GM18951 (cell line): ENCODE measurements at regions not wholly inside any gene's neighbourhood (a gene's known extent, or its start where the extent isn't known, plus 50 kb on each side); places are given as distances from the start of the nearest gene placed in this dataset.

ENCODE experiments used
- POLR2A ChIP-seq: IDR thresholded peaks from 4 replicates; pipeline ENCODE4 v1.6.1; 2011; ENCODE audit warnings: mild to moderate bottlenecking; ENCODE audit not compliant: insufficient read length, insufficient read depth; ENCODE audit errors: extremely low read depth
- in situ Hi-C: fragments of 300-500 bp; cut with MboI; formaldehyde crosslinking; loops from one replicate; pipeline ENCODE4 v1.12.0; 2022; ENCODE audit warnings: low sequenced_read_pairs, mixed read lengths, inconsistent platforms; ENCODE audit not compliant: unreplicated experiment

- in situ Hi-C loops: no loop called here
Measured at GRCh38 chr6:132952986-132953385, 138.6 kb downstream of the RPS12 start.

DNA sequence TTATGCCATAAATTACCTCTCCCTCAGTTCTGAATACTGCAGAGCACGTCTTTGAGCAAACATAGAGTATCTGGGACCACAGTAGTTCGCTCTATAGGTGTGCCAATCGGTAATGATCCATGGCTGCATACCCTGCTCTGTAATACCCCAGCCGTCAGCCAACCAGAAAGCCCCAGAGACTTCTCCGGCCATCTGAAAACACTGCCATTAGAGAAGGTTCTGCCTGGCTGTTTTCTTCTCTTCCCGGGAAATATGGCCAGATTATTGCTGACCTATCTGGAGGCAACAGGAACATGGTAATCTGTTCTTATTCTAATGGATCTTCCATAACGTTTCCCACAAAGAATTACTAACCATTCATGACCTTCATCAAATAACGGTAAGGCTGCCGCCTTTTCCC lies 139.9 kb downstream of the RPS12 start:
- in situ Hi-C loops: no loop called here
- TF ChIP-seq POLR2A: no peak

More at GRCh38 chr6:132952986-132953385, 138.6 kb downstream of the RPS12 start:
- TF ChIP-seq POLR2A: no peak

GRCh38 chr6:132954936-132955335 lies 140.6 kb downstream of the RPS12 start:
- in situ Hi-C loops: no loop called here
- no peak for TF ChIP-seq POLR2A

DNA sequence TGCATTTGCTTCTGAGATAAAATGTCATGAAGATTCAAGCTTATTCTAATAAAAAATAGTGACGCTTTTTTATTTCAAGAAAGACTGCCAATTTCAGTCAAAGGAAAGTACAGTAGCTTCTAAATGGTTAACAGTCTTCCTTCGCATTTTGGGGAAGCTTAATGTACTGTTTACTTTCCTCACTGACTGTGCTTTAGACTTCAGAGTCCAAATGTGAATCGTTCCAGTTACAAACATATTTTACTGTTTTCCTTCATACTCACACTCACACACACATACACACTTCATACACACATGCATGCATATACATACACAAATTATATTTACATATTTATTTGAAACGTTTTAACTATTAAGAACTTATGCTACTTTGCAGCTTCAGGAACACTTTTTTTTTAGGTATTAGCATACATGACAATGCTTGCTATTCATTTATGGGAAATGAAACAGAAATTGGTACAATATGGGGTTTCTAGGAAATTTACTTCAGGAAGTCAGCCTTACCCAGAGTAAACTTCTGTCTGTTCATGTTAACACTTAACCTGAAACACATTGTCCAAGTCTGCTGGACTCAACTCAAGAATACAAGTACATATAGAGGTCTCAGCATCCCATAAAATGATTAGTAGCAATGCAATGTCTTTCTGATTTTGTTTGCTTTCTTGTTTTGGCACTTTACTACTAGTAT lies 145.4 kb downstream of the RPS12 start:
- in situ Hi-C loops: no loop called here
- no peak for TF ChIP-seq POLR2A

DNA sequence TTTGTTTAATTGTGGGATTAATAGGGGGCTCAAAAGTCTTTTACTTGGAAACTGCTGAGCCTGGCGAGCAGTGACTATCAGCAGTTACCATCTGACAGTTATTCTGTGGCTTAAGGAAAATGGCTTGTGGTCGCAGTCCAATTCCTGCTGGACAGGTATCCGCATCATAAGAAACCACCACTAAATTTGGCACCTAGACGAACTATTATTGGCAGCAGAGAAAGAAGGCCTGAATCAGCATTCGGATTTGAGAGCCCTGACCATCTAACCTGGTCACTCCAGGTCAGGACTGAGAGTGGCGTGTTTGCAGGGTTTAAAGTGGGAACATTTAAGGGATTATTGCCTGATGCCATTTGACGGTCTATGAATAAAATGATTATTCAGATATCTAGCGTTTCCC lies 146.4 kb downstream of the RPS12 start:
- in situ Hi-C loops: no loop called here
- TF ChIP-seq POLR2A: no peak

DNA sequence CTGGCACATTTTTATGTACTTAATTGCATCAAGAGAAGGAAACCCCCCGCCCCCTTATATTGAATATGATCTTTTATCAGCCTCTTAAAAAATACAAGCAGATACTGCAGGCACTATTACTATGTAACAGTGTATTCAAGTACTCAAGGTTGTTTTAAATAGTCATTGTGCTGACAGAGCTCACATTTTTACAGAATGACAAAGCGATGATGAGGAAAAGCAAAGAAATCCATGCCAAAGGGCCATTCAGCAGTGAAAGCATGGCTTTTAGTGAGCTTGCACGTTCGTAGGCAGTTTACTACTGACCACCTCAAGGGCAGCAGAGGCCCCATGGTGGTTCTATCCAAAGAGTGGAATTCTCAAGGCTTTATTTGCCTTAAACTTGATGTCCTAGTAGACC lies 146.8 kb downstream of the RPS12 start:
- TF ChIP-seq POLR2A: no peak
- in situ Hi-C loops: no loop called here

DNA sequence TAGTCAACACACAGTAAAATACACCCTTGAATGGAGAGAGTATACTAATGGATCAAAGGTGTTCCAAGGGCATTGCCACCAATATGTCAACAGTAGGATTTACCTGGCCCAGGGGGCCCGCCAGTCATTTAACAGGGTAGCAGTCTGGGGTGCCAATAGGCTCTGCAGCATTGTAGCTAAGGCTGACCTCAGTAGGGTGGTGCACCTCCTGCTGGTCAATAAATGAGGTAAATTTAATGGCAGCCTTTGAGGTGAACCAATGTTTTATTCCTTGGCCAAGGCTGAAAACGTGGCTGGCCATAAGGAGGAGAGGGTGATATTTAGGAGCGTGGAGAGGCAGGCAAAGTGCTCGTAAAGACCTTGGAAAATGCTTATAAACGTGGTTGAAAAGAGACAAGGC lies 147.2 kb downstream of the RPS12 start:
- TF ChIP-seq POLR2A: no peak
- in situ Hi-C loops: no loop called here

GRCh38 chr6:132962936-132963868 lies 148.8 kb downstream of the RPS12 start:
- in situ Hi-C loops: no loop called here
- TF ChIP-seq POLR2A: no peak

- TF ChIP-seq POLR2A: no peak
- in situ Hi-C loops: no loop called here
Measured at GRCh38 chr6:132964101-132964867, 149.9 kb downstream of the RPS12 start.

GRCh38 chr6:132964868-132965382 lies 150.6 kb downstream of the RPS12 start:
- in situ Hi-C loops: no loop called here
- no peak for TF ChIP-seq POLR2A

DNA sequence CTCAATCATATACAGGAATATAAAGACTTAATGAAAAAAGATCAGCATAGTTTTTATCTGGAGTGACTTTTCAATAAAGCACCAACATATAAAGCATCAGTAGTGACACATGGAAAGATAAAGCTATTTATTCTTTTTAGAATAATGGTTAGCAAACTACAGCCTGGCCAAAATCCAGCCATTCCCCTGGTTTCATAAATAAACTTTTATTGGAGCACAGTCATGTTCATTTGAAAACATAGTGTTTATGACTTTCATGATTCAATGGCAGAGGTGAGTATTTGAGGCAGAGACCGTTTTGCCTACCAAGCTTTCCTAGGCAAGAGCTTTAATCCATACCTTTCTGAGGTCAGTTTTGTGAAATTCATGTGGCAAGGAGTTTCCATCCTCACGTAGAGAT lies 153.5 kb downstream of the RPS12 start:
- in situ Hi-C loops: no loop called here

DNA sequence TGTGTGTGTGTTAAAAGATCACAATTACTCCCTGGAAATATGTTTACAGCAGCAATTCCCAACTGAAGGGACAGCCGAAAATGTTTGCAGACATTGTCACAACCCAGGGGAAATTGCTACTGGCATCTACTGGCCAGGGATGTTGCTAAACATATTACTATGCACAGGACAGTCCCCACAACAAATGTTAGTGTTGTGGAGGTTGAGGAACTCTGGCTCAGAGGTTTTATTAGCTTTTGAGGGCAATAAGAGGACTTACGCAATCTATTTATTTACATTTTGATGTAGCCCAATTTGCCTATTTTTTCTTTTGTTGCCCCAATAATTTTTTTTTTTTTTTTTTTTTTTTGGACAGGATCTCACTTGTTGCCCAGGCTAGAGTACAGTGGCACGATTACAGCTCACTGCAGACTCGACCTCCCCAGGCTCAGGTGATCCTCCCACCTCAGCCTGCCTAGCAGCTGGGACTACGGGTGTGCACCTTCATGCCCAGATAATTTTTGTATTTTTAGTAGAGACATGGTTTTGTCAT lies 154.1 kb downstream of the RPS12 start:
- TF ChIP-seq POLR2A: no peak
- in situ Hi-C loops: no loop called here

More for the DNA sequence above, 153.5 kb downstream of the RPS12 start:
- TF ChIP-seq POLR2A: no peak

DNA sequence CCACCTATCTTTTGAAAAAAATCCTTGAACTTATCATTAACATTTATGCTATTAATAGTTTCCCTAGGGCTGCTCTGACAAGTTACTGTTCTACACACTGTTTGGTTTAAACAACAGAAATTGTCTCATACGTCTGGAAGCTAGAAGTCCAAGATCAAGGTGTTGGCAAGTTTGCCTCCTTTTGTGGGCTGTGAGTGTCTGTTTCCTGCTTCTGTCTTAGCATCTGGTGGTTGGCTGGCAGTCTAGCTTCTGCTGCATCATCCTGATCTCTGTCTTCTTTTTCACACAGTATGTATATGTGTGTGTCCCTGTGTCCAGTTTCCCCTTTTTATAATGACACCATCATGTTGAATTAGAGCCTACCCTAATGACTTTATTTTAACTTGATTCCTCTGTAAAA lies 154.8 kb downstream of the RPS12 start:
- in situ Hi-C loops: no loop called here

More for the DNA sequence above, 154.8 kb downstream of the RPS12 start:
- TF ChIP-seq POLR2A: no peak
